NCI-H69 (cell line): ENCODE measurements at regions not wholly inside any gene's neighbourhood (a gene's known extent, or its start where the extent isn't known, plus 50 kb on each side); places are given as distances from the start of the nearest gene placed in this dataset.
A peak's percentile ranks its signal among the peaks of the same experiment; 100 is the strongest.

ENCODE experiments used
- DNase-seq: peaks from one replicate; lab custom pipeline; 2025; lab: John Stamatoyannopoulos, UW

GRCh38 chr7:22962775-22963350 lies 51.1 kb downstream of the HYCC1 start:
- peak; percentile 10 for DNase-seq

- no peak for DNase-seq
These were observed 55.2 kb downstream of the HYCC1 start for GRCh38 chr7:22958742-22959141.

GRCh38 chr7:22954251-22954650 lies 59.7 kb downstream of the HYCC1 start:
- DNase-seq, result no peak

GRCh38 chr7:22952306-22953015 lies 61.5 kb downstream of the HYCC1 start:
- no peak for DNase-seq

- DNase-seq, result no peak
These were observed 64.0 kb downstream of the HYCC1 start for GRCh38 chr7:22949944-22950343.

- DNase-seq, result no peak
These were observed 64.7 kb downstream of the HYCC1 start for GRCh38 chr7:22949221-22949620.

GRCh38 chr7:22948770-22949169 lies 65.2 kb downstream of the HYCC1 start:
- no peak for DNase-seq

GRCh38 chr7:22945584-22945983 lies 68.3 kb downstream of the HYCC1 start:
- DNase-seq, result no peak

- DNase-seq, result no peak
These were observed 69.4 kb downstream of the HYCC1 start for GRCh38 chr7:22944510-22944909.

GRCh38 chr7:22944022-22944421 lies 69.9 kb downstream of the HYCC1 start:
- no peak for DNase-seq

- no peak for DNase-seq
These were observed 71.7 kb downstream of the HYCC1 start for GRCh38 chr7:22942191-22942590.

GRCh38 chr7:22939842-22940241 lies 74.1 kb downstream of the HYCC1 start:
- no peak for DNase-seq

- no peak for DNase-seq
These were observed 76.0 kb downstream of the HYCC1 start for GRCh38 chr7:22937946-22938345.

GRCh38 chr7:22936246-22936645 lies 77.7 kb downstream of the HYCC1 start:
- no peak for DNase-seq

GRCh38 chr7:22935269-22935668 lies 78.7 kb downstream of the HYCC1 start:
- no peak for DNase-seq

GRCh38 chr7:22934473-22935065 lies 79.4 kb downstream of the HYCC1 start:
- DNase-seq, result peak; percentile 11

GRCh38 chr7:22934023-22934422 lies 79.9 kb downstream of the HYCC1 start:
- DNase-seq, result no peak

GRCh38 chr7:22932896-22933295 lies 81.0 kb downstream of the HYCC1 start:
- no peak for DNase-seq

GRCh38 chr7:22931011-22931410 lies 82.9 kb downstream of the HYCC1 start:
- no peak for DNase-seq

GRCh38 chr7:22922307-22922706 lies 91.6 kb downstream of the HYCC1 start:
- no peak for DNase-seq

- no peak for DNase-seq
These were observed 92.4 kb downstream of the HYCC1 start for GRCh38 chr7:22921386-22922086.

- peak; percentile 78 for DNase-seq
These were observed 93.3 kb downstream of the HYCC1 start for GRCh38 chr7:22920672-22921071.

GRCh38 chr7:22913158-22913557 lies 90.5 kb upstream of the TOMM7 start:
- peak; percentile 3 for DNase-seq
